GM12878 (cell line): ENCODE measurements at regions not wholly inside any gene's neighbourhood (a gene's known extent, or its start where the extent isn't known, plus 50 kb on each side); places are given as distances from the start of the nearest gene placed in this dataset.

Source experiments
- ATAC-seq: fragments of 200-7000 bp; cut with Tn5 transposase; 3 replicates; pipeline ENCODE4 v1.9.1; 2020; ENCODE audit warnings: mild to moderate bottlenecking, moderate library complexity
- BruUV-seq: library from RNA; stranded (reverse); fragments of 400-500 nt; replicated peaks from 2 replicates; lab custom pipeline; 2021; lab: Mats Ljungman, UMichigan
- CTCF ChIA-PET: fragments of 300-600 bp; sonication (Branson Sonifier 250); formaldehyde crosslinking; extraction: SDS; loops from one replicate; lab custom pipeline; 2021; ENCODE audit warnings: inconsistent platforms; lab: Yijun Ruan, JAX
- POLR2A ChIA-PET: fragments of 350-600 bp; formaldehyde crosslinking; extraction: SDS; loops from one replicate; lab custom pipeline; 2021; ENCODE audit warnings: inconsistent platforms; lab: Charles Lee
- RAD21 ChIA-PET: fragments of 300-600 bp; sonication (Branson Sonifier 250); formaldehyde crosslinking; loops from one replicate; lab custom pipeline; 2023; ENCODE audit warnings: antibody characterized with exemption; ENCODE audit not compliant: unreplicated experiment; lab: Charles Lee
- SMC1A ChIA-PET: fragments of 300-600 bp; sonication (Branson Sonifier 250); formaldehyde crosslinking; loops from one replicate; lab custom pipeline; 2023; ENCODE audit not compliant: unreplicated experiment, uncharacterized antibody; lab: Charles Lee
- DNase-seq: peaks from one replicate; pipeline ENCODE4 v3.0.0-alpha.2; 2011; ENCODE audit warnings: low read depth, low spot score
- FAIRE-seq: peaks from 3 replicates; lab custom pipeline; 2011; peaks lifted over from hg19 to GRCh38; lab: Jason Lieb, UNC
- H2AFZ ChIP-seq: 2 replicates; pipeline ENCODE4 v1.6.0; 2011; ENCODE audit warnings: low read depth, low read length, control low read depth; ENCODE audit not compliant: control insufficient read depth
- H3K27ac ChIP-seq: 2 replicates; pipeline ENCODE4 v1.5.1; 2011; ENCODE audit warnings: control low read depth; ENCODE audit not compliant: control insufficient read depth, insufficient read depth
- H3K27me3 ChIP-seq, 2 experiments: replicated peaks in 1 of 2; 2 replicates each; pipeline versions ENCODE4 v1.6.0 to v1.6.1; 2011; ENCODE audit warnings: low read length in 1 of 2; ENCODE audit not compliant: control insufficient read depth in 2 of 2, insufficient read depth in 2 of 2
- H3K36me3 ChIP-seq, 2 experiments: 2 replicates each; pipeline ENCODE4 v1.5.1; 2011; ENCODE audit warnings: low read length in 1 of 2; ENCODE audit not compliant: control insufficient read depth in 2 of 2, insufficient read depth in 2 of 2
- H3K4me1 ChIP-seq: 2 replicates; pipeline ENCODE4 v1.6.1; 2011; ENCODE audit warnings: mild to moderate bottlenecking, low read length, moderate library complexity, mixed read lengths; ENCODE audit not compliant: control insufficient read depth, insufficient read depth
- H3K4me2 ChIP-seq: 2 replicates; pipeline ENCODE4 v1.6.0; 2011; ENCODE audit warnings: control low read depth; ENCODE audit not compliant: control insufficient read depth, insufficient read depth
- H3K4me3 ChIP-seq: fragments of 200-600 bp; sonication (generic); 2 replicates; pipeline ENCODE4 v1.5.1; 2016
- H3K79me2 ChIP-seq: 2 replicates; pipeline ENCODE4 v1.6.0; 2011; ENCODE audit warnings: low read length; ENCODE audit not compliant: control insufficient read depth, insufficient read depth
- H3K9ac ChIP-seq: 2 replicates; pipeline ENCODE4 v1.8.0; 2011; ENCODE audit warnings: low read length, control low read depth, mixed read lengths; ENCODE audit not compliant: control insufficient read depth, insufficient read depth
- H3K9me3 ChIP-seq: replicated peaks from 3 replicates; pipeline ENCODE4 v1.5.1; 2011; ENCODE audit warnings: mild to moderate bottlenecking, low read length; ENCODE audit not compliant: control insufficient read depth, insufficient read depth
- H4K20me1 ChIP-seq: 2 replicates; pipeline ENCODE4 v1.6.0; 2011; ENCODE audit not compliant: control insufficient read depth, insufficient read depth
- ASH2L ChIP-seq: fragments of 300-600, 200-600 bp; sonication (generic); IDR thresholded peaks from 2 replicates; pipeline ENCODE4 v1.6.1; 2017; ENCODE audit warnings: low read depth, mild to moderate bottlenecking, borderline replicate concordance
- CBFB ChIP-seq: IDR thresholded peaks from 2 replicates; pipeline ENCODE4 v1.6.1; 2016; ENCODE audit warnings: antibody characterized with exemption, low read depth
- ETV6 ChIP-seq, 2 experiments: fragments of 450-650 bp in 1 of 2; IDR thresholded peaks in 1 of 2; conservative IDR thresholded peaks in 1 of 2; 2 replicates each; pipeline ENCODE4 v1.6.1; 2014; ENCODE audit warnings: antibody characterized with exemption in 1 of 2, borderline replicate concordance in 1 of 2, low read depth in 1 of 2, mild to moderate bottlenecking in 1 of 2, moderate library complexity in 1 of 2
- JUNB ChIP-seq: IDR thresholded peaks from 2 replicates; pipeline ENCODE4 v1.6.1; 2016; ENCODE audit warnings: antibody characterized with exemption, mild to moderate bottlenecking
- KDM1A ChIP-seq: fragments of 200-600 bp; sonication (generic); IDR thresholded peaks from 2 replicates; pipeline ENCODE4 v1.6.1; 2016; ENCODE audit warnings: borderline replicate concordance
- MEF2B ChIP-seq: fragments of 450-650 bp; IDR thresholded peaks from 2 replicates; pipeline ENCODE4 v1.6.1; 2018; ENCODE audit warnings: mild to moderate bottlenecking, moderate library complexity; ENCODE audit not compliant: partially characterized antibody, poor library complexity, severe bottlenecking
- MXI1 ChIP-seq: fragments of 150-350 bp; IDR thresholded peaks from 2 replicates; pipeline ENCODE4 v1.6.1; 2011; ENCODE audit warnings: low read depth, mild to moderate bottlenecking, inconsistent platforms, low read length, improper control_type of control experiment
- NFIC ChIP-seq: IDR thresholded peaks from 2 replicates; pipeline ENCODE4 v1.6.1; 2012; ENCODE audit warnings: low read depth, mild to moderate bottlenecking, inconsistent platforms, low read length, moderate library complexity
- PML ChIP-seq: IDR thresholded peaks from 2 replicates; pipeline ENCODE4 v1.6.1; 2012; ENCODE audit warnings: low read length, inconsistent platforms
- POLR2A ChIP-seq: IDR thresholded peaks from 2 replicates; pipeline ENCODE4 v1.6.1; 2011; ENCODE audit warnings: low read depth, mild to moderate bottlenecking, low read length
- POLR2AphosphoS5 ChIP-seq: IDR thresholded peaks from 2 replicates; pipeline ENCODE4 v1.6.1; 2011; ENCODE audit warnings: mild to moderate bottlenecking, low read length, inconsistent platforms
- RBBP5 ChIP-seq: fragments of 200-600 bp; sonication (generic); conservative IDR thresholded peaks from 2 replicates; pipeline ENCODE4 v1.6.1; 2016
- SMC3 ChIP-seq: IDR thresholded peaks from 2 replicates; pipeline ENCODE4 v1.6.1; 2011; ENCODE audit warnings: low read length, improper control_type of control experiment, borderline replicate concordance
- SREBF2 ChIP-seq: IDR thresholded peaks from 2 replicates; pipeline ENCODE4 v1.6.1; 2012; ENCODE audit warnings: mild to moderate bottlenecking, low read length
- ZSCAN29 ChIP-seq: fragments of 450-650 bp; IDR thresholded peaks from 2 replicates; pipeline ENCODE4 v1.6.1; 2017; ENCODE audit warnings: mild to moderate bottlenecking, moderate library complexity
- in situ Hi-C: fragments of 300-500 bp; cut with MboI; formaldehyde crosslinking; loops from 9 replicates; pipeline ENCODE4 v1.14.3; 2018; ENCODE audit warnings: mixed read lengths
- intact Hi-C: fragments of 100-400 bp; cut with micrococcal nuclease; formaldehyde crosslinking; loops from one replicate; pipeline ENCODE4 v1.14.2; 2022; ENCODE audit not compliant: unreplicated experiment
- TF ChIP-seq, protein P1 (sequence below): fragments of 450-650 bp; formaldehyde crosslinking; IDR thresholded peaks from 2 replicates; pipeline ENCODE4 v1.4.0; 2020; ENCODE audit warnings: mild to moderate bottlenecking, moderate library complexity
- TF ChIP-seq, protein P2 (sequence below): IDR thresholded peaks from 2 replicates; pipeline ENCODE4 v1.6.1; 2011; ENCODE audit warnings: low read depth, mild to moderate bottlenecking, low read length, moderate library complexity, borderline replicate concordance; ENCODE audit errors: extremely low read depth
- TF ChIP-seq, protein P3 (sequence below): fragments of 450-650 bp; IDR thresholded peaks from 2 replicates; pipeline ENCODE4 v1.6.1; 2016; ENCODE audit warnings: mild to moderate bottlenecking
- TF ChIP-seq, protein P4 (sequence below): fragments of 450-650 bp; IDR thresholded peaks from 2 replicates; pipeline ENCODE4 v1.6.1; 2017; ENCODE audit warnings: borderline replicate concordance

DNA sequence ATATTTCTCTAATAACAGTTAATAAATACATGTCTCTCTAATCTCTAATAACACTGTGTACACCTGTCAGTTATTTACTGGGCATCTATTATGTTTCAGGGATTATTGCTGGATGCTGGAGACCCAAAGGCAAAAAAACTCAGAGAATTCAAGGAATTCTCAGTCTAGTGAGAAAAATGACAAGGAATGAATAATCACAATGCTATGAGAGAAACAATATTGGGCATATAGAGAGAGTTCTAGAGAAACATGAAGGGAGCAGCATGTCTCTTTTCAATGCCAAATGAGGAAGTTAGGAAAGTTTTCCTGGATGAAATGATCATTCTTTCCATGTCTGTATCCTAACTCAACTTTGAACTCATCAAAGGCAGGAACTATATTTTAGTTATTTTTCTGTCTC, 82.8 kb downstream of the TNFSF18 start:
- ATAC-seq (no peak), DNase-seq (no peak), FAIRE-seq (no peak)
- Histone ChIP-seq H3K36me3 (no peaks in the 10 kb centered on the region), H3K4me1 (no peaks in the 10 kb centered on the region), H3K9me3 (no peaks in the 10 kb centered on the region), H3K79me2 (no peaks in the 10 kb centered on the region), H3K27me3 (peaks cover 0 to 2% of the 10 kb centered on the region in 2 experiments; a peak in 1 of 4 replicates), H3K4me2 (no peak overlapping the region), H4K20me1 (no peaks in the 10 kb centered on the region), H2AFZ (no peak overlapping the region), H3K27ac (no peak overlapping the region), H3K4me3 (no peak overlapping the region), H3K9ac (no peak overlapping the region)
- intact Hi-C loops (no loop called here), in situ Hi-C loops (no loop called here)
- BruUV-seq: no TSS peak
- CTCF ChIA-PET: no interaction called here
- SMC1A ChIA-PET: no interaction called here
- RAD21 ChIA-PET: no interaction called here
- TF ChIP-seq ETV6 (conservative IDR thresholded peaks at IDR 0.05 in 1 of 2, IDR thresholded peaks at IDR 0.05 in 1 of 2; ENCODE audit: borderline replicate concordance in 1 of 2, low read depth in 1 of 2): no peak
- TF ChIP-seq POLR2AphosphoS5: no peak
- TF ChIP-seq, protein P1, sequence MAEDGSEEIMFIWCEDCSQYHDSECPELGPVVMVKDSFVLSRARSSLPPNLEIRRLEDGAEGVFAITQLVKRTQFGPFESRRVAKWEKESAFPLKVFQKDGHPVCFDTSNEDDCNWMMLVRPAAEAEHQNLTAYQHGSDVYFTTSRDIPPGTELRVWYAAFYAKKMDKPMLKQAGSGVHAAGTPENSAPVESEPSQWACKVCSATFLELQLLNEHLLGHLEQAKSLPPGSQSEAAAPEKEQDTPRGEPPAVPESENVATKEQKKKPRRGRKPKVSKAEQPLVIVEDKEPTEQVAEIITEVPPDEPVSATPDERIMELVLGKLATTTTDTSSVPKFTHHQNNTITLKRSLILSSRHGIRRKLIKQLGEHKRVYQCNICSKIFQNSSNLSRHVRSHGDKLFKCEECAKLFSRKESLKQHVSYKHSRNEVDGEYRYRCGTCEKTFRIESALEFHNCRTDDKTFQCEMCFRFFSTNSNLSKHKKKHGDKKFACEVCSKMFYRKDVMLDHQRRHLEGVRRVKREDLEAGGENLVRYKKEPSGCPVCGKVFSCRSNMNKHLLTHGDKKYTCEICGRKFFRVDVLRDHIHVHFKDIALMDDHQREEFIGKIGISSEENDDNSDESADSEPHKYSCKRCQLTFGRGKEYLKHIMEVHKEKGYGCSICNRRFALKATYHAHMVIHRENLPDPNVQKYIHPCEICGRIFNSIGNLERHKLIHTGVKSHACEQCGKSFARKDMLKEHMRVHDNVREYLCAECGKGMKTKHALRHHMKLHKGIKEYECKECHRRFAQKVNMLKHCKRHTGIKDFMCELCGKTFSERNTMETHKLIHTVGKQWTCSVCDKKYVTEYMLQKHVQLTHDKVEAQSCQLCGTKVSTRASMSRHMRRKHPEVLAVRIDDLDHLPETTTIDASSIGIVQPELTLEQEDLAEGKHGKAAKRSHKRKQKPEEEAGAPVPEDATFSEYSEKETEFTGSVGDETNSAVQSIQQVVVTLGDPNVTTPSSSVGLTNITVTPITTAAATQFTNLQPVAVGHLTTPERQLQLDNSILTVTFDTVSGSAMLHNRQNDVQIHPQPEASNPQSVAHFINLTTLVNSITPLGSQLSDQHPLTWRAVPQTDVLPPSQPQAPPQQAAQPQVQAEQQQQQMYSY (CRISPR knock-in tag): no peak
- no peak for TF ChIP-seq CBFB
- TF ChIP-seq, protein P2, sequence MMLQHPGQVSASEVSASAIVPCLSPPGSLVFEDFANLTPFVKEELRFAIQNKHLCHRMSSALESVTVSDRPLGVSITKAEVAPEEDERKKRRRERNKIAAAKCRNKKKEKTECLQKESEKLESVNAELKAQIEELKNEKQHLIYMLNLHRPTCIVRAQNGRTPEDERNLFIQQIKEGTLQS: no peak
- TF ChIP-seq ZSCAN29: no peak
- no peak for TF ChIP-seq KDM1A
- TF ChIP-seq NFIC: no peak
- TF ChIP-seq RBBP5: no peak
- no peak for TF ChIP-seq MXI1
- no peak for TF ChIP-seq SREBF2
- TF ChIP-seq, protein P3, sequence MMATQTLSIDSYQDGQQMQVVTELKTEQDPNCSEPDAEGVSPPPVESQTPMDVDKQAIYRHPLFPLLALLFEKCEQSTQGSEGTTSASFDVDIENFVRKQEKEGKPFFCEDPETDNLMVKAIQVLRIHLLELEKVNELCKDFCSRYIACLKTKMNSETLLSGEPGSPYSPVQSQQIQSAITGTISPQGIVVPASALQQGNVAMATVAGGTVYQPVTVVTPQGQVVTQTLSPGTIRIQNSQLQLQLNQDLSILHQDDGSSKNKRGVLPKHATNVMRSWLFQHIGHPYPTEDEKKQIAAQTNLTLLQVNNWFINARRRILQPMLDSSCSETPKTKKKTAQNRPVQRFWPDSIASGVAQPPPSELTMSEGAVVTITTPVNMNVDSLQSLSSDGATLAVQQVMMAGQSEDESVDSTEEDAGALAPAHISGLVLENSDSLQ: no peak
- no peak for TF ChIP-seq SMC3
- TF ChIP-seq JUNB: no peak
- TF ChIP-seq POLR2A: no peak
- TF ChIP-seq, protein P4, sequence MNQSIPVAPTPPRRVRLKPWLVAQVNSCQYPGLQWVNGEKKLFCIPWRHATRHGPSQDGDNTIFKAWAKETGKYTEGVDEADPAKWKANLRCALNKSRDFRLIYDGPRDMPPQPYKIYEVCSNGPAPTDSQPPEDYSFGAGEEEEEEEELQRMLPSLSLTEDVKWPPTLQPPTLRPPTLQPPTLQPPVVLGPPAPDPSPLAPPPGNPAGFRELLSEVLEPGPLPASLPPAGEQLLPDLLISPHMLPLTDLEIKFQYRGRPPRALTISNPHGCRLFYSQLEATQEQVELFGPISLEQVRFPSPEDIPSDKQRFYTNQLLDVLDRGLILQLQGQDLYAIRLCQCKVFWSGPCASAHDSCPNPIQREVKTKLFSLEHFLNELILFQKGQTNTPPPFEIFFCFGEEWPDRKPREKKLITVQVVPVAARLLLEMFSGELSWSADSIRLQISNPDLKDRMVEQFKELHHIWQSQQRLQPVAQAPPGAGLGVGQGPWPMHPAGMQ: no peak
- no peak for TF ChIP-seq MEF2B
- no peak for TF ChIP-seq PML
- no peak for TF ChIP-seq ASH2L
- POLR2A ChIA-PET: no interaction called here
